Bronchial epithelial cell (primary cell): ENCODE measurements at regions not wholly inside any gene's neighbourhood (a gene's known extent, or its start where the extent isn't known, plus 50 kb on each side); places are given as distances from the start of the nearest gene placed in this dataset.

Experiments
- DNase-seq: peaks from one replicate; pipeline ENCODE4 v3.0.0-alpha.2; 2010; ENCODE audit warnings: low read depth
- FAIRE-seq: peaks from 2 replicates; lab custom pipeline; 2011; peaks lifted over from hg19 to GRCh38; lab: Jason Lieb, UNC
- H3K27me3 ChIP-seq: 2 replicates; pipeline ENCODE4 v1.5.1; 2011; ENCODE audit warnings: low read length; ENCODE audit not compliant: control insufficient read depth, insufficient read depth
- H3K36me3 ChIP-seq: 2 replicates; pipeline ENCODE4 v1.5.1; 2011; ENCODE audit warnings: low read length; ENCODE audit not compliant: control insufficient read depth, insufficient read depth
- H3K4me3 ChIP-seq: 2 replicates; pipeline ENCODE4 v1.5.1; 2011; ENCODE audit warnings: mild to moderate bottlenecking, low read depth, low read length, control low read depth
- CTCF ChIP-seq: IDR thresholded peaks from 2 replicates; pipeline ENCODE4 v1.5.1; 2011; ENCODE audit warnings: mild to moderate bottlenecking, moderate library complexity, low read length, control low read depth, inconsistent platforms; ENCODE audit not compliant: insufficient read depth, severe bottlenecking

- DNase-seq (no peak), FAIRE-seq (no peak)
- H3K4me3 ChIP-seq, result no peak overlapping the region
- TF ChIP-seq CTCF, result no peak
- no peaks in the 10 kb centered on the region for H3K36me3 ChIP-seq
- no peaks in the 10 kb centered on the region for H3K27me3 ChIP-seq
Measured at GRCh38 chr10:25786161-25786560, 147.9 kb upstream of the MYO3A start.

GRCh38 chr10:25786899-25787298 is 147.1 kb upstream of the MYO3A start:
- no peak for TF ChIP-seq CTCF
- DNase-seq (no peak), FAIRE-seq (no peak)
- Histone ChIP-seq H3K36me3 (no peaks in the 10 kb centered on the region), H3K27me3 (no peaks in the 10 kb centered on the region), H3K4me3 (no peak overlapping the region)

- Histone ChIP-seq H3K4me3 (no peak overlapping the region), H3K27me3 (no peaks in the 10 kb centered on the region), H3K36me3 (no peaks in the 10 kb centered on the region)
- no peak for TF ChIP-seq CTCF
- no peak for FAIRE-seq
- DNase-seq, result no peak
Measured at GRCh38 chr10:25797888-25798429, 136.1 kb upstream of the MYO3A start.

GRCh38 chr10:25804505-25804904 is 129.5 kb upstream of the MYO3A start:
- Histone ChIP-seq H3K4me3 (no peak overlapping the region), H3K27me3 (no peaks in the 10 kb centered on the region), H3K36me3 (no peaks in the 10 kb centered on the region)
- FAIRE-seq (no peak), DNase-seq (no peak)
- TF ChIP-seq CTCF, result no peak

GRCh38 chr10:25805986-25806385 is 128.0 kb upstream of the MYO3A start:
- no peak for DNase-seq
- Histone ChIP-seq H3K36me3 (no peaks in the 10 kb centered on the region), H3K4me3 (no peak overlapping the region), H3K27me3 (no peaks in the 10 kb centered on the region)
- no peak for FAIRE-seq
- TF ChIP-seq CTCF, result no peak

GRCh38 chr10:25808372-25808771 is 125.7 kb upstream of the MYO3A start:
- no peak overlapping the region for H3K4me3 ChIP-seq
- no peaks in the 10 kb centered on the region for H3K27me3 ChIP-seq
- FAIRE-seq, result no peak
- H3K36me3 ChIP-seq, result no peaks in the 10 kb centered on the region
- no peak for TF ChIP-seq CTCF
- no peak for DNase-seq
